HG02938 (cell line): ENCODE measurements at regions not wholly inside any gene's neighbourhood (a gene's known extent, or its start where the extent isn't known, plus 50 kb on each side); places are given as distances from the start of the nearest gene placed in this dataset.
"Not testable (repeated sequence)": the region's sequence is repeated elsewhere in the genome, so short reads cannot be mapped to it uniquely, and the experiment has no call there.

Source experiments
- ATAC-seq: cut with Tn5 transposase; IDR thresholded peaks from one replicate; pipeline ENCODE4 v1.9.1; 2021; ENCODE audit warnings: mild to moderate bottlenecking, moderate library complexity; ENCODE audit not compliant: unreplicated experiment

- not testable (repeated sequence) for ATAC-seq
Observed at GRCh38 chr21:27968240-27968639, 1001.4 kb upstream of the ADAMTS5 start.

- ATAC-seq: no peak
Observed at GRCh38 chr21:27954543-27955165, 987.8 kb upstream of the ADAMTS5 start.

- ATAC-seq: no peak
Observed at GRCh38 chr21:27953340-27954045, 986.6 kb upstream of the ADAMTS5 start.

- not testable (repeated sequence) for ATAC-seq
Observed at GRCh38 chr21:27949093-27949492, 982.2 kb upstream of the ADAMTS5 start.

GRCh38 chr21:27930108-27930767, 963.4 kb upstream of the ADAMTS5 start:
- ATAC-seq: not testable (repeated sequence)

GRCh38 chr21:27929179-27929578, 962.3 kb upstream of the ADAMTS5 start:
- ATAC-seq: not testable (repeated sequence)

- ATAC-seq: not testable (repeated sequence)
Observed at GRCh38 chr21:27928534-27929115, 961.7 kb upstream of the ADAMTS5 start.

GRCh38 chr21:27921421-27921820, 954.5 kb upstream of the ADAMTS5 start:
- ATAC-seq: not testable (repeated sequence)

GRCh38 chr21:27917966-27918365, 951.1 kb upstream of the ADAMTS5 start:
- not testable (repeated sequence) for ATAC-seq

GRCh38 chr21:27916326-27916725, 949.4 kb upstream of the ADAMTS5 start:
- not testable (repeated sequence) for ATAC-seq

- not testable (repeated sequence) for ATAC-seq
Observed at GRCh38 chr21:27912133-27912532, 945.2 kb upstream of the ADAMTS5 start.

- not testable (repeated sequence) for ATAC-seq
Observed at GRCh38 chr21:27909487-27909886, 942.6 kb upstream of the ADAMTS5 start.

GRCh38 chr21:27908816-27909215, 941.9 kb upstream of the ADAMTS5 start:
- not testable (repeated sequence) for ATAC-seq

- ATAC-seq: not testable (repeated sequence)
Observed at GRCh38 chr21:27902904-27903303, 936.0 kb upstream of the ADAMTS5 start.

GRCh38 chr21:27893619-27894018, 926.7 kb upstream of the ADAMTS5 start:
- ATAC-seq: not testable (repeated sequence)

GRCh38 chr21:27891495-27891894, 924.6 kb upstream of the ADAMTS5 start:
- not testable (repeated sequence) for ATAC-seq

- not testable (repeated sequence) for ATAC-seq
Observed at GRCh38 chr21:27887808-27888455, 921.0 kb upstream of the ADAMTS5 start.

GRCh38 chr21:27885296-27885711, 918.4 kb upstream of the ADAMTS5 start:
- no peak for ATAC-seq

GRCh38 chr21:27881331-27881730, 914.4 kb upstream of the ADAMTS5 start:
- not testable (repeated sequence) for ATAC-seq

- not testable (repeated sequence) for ATAC-seq
Observed at GRCh38 chr21:27872411-27872810, 905.5 kb upstream of the ADAMTS5 start.

GRCh38 chr21:27870755-27871154, 903.9 kb upstream of the ADAMTS5 start:
- not testable (repeated sequence) for ATAC-seq
